GM21390 (cell line): ENCODE measurements at regions not wholly inside any gene's neighbourhood (a gene's known extent, or its start where the extent isn't known, plus 50 kb on each side); places are given as distances from the start of the nearest gene placed in this dataset.
"Not testable (repeated sequence)": the region's sequence is repeated elsewhere in the genome, so short reads cannot be mapped to it uniquely, and the experiment has no call there.

ENCODE experiments used
- ATAC-seq: cut with Tn5 transposase; IDR thresholded peaks from one replicate; pipeline ENCODE4 v1.9.1; 2021; ENCODE audit not compliant: unreplicated experiment

DNA sequence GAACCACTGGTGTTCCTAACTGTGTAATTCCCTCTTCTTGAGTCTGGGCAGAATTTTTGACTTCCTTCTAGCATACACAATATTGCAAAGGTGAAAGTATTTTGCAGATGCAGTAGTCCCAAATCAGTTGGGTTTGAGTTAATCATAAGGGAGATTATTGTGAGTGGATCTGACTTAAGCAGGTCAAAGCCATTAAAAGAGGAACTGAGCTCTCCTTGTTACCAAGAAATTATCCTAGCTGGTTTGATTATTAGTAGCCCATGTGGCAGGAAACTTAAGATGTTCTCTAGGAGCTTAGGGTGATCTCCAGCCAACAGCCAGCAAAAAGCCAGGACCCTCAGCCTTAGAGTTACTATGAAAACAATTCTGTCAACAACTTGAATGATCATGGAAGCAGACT is 221.8 kb downstream of the RPIA start:
- ATAC-seq: no peak

DNA sequence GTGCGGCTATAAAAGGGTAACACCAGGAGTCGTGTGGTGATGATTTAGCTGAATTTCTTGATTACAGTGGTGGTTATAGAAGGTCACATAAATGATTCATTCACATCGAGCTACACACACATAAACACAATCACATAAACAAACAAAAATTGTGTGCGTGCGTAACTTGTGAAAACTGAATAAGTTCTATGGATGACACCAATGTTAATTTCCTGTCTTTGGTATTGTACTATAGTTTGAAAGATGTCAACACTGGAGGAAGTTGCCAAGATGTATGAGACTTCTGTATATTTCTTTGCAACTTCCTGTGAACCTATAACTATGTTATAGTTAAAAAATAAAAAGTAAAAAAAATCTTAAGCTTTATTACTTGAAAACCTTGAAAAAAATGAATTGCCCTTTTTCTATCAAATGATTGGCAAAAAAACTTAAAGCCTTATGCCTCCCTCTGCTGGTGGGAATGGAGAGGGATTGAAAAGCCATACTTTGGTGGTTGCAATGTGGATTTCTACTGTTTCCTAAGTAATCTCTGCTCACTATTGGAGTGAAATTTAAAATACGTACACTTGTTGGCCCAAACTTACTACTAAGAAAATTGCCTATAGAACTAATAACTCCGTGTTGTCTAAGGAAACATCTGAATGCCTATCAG is 227.7 kb downstream of the RPIA start:
- ATAC-seq: no peak

DNA sequence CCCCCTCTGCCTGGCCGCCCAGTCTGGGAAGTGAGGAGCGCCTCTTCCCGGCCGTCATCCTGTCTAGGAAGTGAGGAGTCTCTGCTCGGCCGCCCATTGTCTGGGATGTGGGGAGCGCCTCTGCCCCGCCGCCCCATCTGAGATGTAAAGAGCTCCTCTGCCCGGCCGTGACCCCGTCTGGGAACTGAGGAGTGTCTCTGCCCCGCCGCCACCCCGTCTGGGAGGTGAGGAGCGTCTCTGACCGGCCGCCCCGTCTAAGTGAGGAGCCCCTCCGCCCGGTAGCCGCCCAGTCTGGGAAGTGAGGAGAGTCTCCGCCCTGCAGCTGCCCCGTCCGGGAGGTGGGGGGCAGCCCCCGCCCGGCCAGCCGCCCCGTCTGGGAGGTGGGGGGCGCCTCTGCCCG is 228.9 kb downstream of the RPIA start:
- ATAC-seq: not testable (repeated sequence)

DNA sequence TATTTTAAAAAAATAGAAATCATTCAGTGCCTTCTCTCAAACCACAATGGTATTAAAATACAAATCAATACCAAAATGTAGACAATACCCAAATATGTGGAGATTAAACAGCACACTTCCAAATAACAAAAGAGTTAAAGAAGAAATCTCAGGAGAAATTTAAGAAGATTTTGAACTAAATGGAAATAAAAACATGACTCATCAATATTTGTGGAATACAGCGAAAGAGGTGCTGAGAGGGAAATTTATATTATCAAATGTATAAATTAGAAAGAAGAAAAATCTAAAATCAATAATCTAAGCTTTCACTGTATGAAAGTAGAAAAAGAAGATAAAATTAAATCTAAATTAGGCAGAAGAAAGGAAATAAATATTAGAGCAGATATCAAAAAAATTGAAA is 233.1 kb downstream of the RPIA start:
- ATAC-seq: no peak

DNA sequence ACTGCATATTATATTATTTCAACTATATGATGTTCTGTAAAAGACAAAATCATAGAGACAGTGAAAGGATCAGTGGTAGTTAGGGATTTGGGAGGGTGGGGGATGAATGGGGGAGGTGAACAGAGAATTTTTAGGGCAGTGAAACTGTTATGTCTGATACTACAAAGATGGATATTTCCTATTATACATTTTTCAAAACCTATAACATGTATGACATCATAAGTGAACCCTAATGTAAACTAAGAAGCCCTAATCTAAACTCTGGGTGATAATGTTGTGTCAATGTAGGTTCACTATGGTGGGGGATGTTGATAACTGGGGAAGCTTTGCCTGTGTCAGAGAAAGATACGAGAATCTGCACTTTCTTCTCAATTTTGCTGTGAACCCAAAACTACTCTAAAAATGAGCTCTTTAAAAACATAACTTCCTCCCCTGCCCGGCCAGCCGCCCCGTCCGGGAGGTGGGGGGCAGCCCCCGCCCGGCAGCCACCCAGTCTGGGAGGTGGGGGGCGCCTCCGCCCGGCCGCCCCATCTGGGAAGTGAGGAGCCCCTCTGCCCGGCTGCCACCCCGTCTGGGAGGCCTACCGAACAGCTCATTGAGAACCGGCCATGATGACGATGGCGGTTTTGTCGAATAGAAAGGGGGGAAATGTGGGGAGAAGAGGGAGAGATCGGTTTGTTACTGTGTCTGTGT is 234.4 kb downstream of the RPIA start:
- ATAC-seq: no peak

DNA sequence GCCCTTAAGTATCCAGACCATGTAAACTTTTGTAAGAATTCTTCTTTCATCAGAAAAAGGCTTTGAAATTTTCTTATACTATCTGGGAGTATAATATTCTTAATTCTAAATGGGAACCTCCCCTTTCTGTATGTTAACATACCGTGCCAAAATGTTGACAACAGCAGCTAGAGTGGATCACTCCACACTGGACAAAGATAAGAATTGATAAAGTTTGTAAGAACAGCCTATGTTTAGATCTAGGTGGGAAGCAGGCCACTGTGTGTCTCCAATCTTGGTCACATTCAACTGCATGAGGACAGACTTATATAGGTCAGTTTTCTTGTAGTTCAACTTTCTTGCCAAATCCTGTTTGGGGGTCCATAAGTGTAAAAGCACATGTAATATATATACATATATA is 235.7 kb downstream of the RPIA start:
- no peak for ATAC-seq

DNA sequence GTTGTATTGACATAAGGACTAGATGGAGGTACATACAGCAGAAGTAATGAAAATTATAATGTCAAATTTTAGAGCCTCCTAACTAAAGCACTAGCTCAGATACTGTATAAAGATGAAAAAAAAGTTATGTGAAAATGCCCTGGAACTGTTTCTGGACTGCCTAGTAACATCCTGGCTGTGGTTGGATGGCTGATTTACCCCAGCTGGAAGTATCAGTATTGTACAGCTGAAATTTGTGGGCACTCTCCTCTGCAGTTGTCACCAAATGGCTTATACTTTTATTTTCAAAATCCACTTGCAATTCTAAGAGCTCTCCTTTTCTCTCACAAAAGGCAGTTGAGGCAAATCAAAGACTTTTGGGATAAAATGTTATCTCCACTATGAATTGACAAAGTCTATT is 239.2 kb downstream of the RPIA start:
- ATAC-seq: no peak

DNA sequence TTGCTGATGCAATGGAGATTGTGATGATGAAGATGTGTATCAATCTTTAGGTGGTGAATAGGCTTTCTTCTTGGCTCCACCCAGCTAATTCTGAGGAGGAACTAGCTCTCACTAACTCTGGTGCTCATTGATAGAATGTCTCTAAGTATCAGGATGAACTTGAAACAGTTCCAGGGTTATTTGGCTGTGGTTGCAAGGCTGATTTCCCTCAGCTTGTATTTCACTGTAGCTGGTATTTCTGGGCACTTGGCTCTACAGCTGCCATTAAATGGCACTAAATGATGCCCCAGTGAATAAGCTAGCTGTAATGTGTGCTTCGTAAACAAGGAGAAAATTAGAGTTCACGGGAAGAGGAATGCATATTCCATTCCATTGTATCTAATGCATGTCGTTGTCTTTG is 241.2 kb downstream of the RPIA start:
- no peak for ATAC-seq

DNA sequence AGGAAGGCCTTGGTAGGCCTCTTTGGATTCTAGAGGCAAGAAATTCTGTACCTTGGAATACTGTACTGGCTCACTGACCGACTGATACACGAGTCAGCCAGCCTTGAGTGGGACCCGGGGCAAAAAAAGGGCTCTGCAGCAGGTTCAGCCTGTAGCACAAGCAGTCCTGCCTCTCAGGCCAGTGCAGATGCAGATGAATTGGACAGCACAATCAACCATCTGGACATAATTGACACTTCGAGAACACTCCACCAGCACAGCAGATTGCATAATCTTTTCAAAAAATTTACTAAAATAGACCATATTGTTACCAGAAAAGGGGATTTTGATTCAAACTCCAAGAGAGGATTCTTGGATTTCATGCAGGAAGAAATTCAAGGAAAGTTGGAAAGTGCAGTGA is 241.6 kb downstream of the RPIA start:
- no peak for ATAC-seq

DNA sequence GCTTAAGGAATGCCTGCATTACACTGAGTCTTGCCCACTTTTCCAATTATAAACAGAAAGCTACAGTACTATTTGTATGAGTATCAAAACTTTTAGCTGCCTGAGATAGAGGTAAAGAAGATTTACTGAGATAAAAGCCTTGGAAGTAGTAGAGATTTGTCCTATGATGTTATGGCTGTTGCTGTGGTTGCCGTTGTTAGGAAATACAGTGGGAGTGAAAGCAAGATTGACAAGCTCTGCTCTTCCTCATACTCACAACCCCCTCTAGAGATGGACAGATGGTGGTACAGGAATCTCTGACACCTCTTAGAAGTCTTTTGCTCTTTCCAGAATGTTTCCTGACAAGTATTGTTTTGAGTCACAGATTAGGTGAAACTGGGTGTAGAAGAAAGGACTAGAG is 242.5 kb downstream of the RPIA start:
- no peak for ATAC-seq

DNA sequence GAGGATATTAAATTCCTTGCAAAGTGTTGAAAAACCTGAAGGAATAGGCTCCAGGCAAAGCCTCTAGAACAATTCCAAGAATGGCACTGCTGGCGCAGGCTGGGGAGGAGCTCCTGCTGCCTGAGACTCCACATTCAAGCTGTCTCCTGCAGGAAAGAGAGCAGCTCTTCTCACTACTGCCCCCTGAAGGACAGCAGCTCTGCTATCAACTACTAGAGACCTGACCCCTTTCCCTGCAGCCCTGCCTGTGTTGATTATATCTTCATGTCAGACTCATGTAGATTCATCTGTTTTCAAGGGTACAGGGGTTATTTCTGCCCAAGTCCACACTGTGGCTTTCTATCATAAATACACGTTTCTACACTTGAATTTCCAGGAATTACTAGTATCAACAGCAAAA is 249.7 kb downstream of the RPIA start:
- not testable (repeated sequence) for ATAC-seq

DNA sequence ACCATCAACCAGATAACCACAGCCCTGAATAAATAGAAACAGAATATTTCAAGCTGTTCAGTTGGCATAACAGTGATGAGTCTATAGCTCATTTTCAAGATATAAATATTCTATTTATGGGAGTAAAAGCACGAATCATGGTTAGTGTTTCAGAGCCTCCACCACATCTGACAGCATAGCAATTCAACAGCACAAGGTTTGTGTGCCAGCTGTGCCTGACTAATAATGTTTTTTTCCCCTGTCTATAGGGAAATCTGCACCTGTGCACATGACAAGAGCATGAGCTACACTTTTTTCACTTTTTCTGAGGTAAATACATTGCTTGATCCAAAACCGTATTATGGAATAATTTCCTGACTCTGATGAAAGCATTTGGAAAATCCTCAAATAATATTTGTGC is 251.3 kb downstream of the RPIA start:
- ATAC-seq: no peak

DNA sequence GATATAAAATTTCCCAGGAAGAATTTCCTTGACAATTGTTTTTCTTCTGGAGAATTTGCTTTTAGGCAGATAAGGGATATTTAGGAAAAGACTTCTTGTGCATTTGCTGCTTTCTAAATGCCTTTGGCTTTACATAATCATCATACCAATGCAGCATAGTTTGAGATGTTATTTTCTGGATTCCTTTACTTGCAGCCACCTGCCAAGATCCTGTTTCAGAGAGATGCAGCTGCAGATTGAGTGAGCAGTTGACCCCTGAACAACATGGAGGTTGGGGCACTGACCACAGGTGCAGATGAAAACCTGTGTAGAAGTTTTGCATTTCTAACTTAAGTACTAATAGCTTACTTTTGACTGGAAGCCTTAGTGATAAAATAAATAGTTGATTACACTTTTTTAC is 257.9 kb downstream of the RPIA start:
- no peak for ATAC-seq

DNA sequence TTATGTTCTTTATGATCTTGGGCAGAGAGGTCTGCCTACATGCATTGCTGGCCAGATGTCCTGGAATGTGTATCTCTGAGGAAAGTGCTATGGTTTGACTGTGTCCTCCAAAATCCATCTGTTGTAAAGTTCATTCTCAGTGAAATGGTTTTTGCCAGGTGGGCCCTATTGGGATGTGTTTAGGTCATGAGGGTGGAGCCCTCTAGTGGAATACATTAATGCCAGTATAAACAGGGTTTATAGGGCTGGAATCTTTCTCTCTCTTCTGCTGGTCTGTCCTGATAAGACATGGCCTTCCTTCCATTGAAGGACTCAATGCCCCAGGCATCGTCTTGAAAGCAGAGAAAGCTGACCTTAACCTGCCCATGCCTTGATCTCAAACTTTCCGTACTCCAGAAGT is 258.5 kb downstream of the RPIA start:
- no peak for ATAC-seq

DNA sequence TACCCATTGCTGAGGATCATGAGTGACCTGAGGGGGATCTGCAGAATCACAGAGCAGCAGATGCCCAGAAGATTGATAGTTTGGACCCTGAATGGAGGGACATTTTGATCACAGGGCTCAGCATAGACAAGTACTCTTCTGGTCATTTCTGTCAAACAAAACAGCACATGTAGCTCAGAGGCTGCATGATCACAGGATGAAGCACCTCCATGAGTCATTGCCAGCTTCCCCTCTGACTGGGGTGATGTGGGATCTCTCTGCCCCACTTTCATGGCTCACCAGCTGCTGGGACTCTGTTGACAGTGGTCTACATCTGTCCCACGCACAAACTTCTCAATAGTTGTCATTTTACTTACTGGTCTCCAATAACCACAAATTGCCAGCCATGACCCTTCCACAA is 264.1 kb downstream of the RPIA start:
- no peak for ATAC-seq

DNA sequence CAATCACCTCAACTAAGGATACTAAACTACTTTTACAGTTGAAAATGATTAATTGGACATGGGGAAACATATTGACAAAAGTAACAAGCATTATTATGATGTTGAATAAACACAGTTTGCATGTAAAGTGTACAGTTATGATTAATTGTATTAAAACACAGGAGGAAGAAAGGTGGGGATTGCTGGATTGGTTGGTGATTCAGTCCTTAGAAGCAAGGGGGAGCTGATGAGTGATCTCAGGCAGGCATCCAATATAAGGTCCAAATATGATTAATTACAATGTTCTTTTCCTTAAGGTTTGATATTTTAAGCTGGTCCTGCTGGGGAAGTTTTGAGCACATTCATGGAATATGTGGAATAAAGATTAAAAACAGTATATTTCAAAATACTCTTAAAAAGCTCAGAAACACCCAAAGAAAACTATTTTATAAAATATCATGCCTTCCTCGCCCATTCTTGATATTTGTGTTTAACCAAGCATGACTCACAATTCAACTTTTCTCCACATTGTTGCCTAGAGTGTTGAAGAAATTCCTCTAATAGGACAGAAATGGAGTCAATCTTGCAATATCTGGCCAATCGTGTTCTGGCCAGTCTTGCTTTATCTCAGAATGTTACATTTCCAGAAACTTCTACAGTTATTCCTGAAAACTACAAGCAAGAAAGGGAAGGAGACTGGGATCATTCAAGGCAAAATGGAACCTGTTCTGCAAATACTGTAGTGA is 268.2 kb downstream of the RPIA start:
- ATAC-seq: no peak

DNA sequence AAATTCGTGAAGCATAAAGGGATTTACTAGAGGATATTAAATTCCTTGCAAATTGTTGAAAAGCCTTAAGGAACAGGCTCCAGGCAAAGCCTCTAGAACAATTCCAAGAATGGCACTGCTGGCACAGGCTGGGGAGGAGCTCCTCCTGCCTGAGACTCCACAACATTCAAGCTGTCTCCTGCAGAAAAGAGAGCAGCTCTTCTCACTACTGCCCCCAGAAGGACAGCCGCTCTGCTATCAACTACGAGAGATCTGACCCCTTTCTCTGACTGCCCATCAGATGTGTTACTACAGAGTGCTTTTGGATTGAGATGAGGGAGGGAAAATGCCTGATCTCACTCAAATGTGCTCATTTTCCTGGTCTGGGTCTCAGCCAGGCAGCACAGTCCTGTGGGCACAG is 269.9 kb downstream of the RPIA start:
- ATAC-seq: not testable (repeated sequence)

DNA sequence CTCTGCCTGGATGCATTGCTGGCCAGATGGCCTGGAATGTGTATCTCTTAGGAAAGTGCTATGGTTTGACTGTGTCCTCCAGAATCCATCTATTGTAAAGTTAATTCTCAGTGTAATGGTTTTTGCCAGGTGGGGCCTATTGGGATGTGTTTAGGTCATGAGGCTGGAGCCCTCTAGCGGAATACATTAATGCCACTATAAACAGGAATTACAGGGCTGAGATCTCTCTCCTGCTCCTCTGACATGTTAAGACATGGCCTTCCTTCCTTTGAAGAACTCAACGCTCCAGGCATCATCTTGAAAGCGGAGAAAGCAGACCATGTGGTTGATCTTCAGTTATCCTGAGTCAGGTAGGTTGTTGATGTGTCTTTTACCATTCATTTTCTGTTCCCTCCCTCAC is 276.4 kb downstream of the RPIA start:
- ATAC-seq: no peak

DNA sequence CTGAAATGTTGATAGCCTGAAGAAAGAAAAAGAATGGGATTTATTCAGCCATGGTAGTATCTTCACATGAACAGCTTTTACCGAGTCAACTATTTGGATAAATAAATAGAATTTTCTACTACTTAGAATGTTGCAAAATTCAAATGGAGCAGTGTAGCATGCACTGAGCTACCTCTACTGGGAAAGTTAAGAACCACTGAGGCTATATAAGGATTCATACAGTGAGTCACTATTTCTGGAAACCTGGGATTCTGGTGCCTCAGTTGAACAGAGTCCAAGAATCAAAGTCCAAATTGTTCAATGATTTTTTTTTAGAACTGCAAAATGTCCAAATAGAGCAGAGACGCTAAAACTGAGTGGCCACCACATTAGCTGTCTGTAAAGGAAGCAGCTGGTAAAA is 286.5 kb downstream of the RPIA start:
- ATAC-seq: not testable (repeated sequence)

DNA sequence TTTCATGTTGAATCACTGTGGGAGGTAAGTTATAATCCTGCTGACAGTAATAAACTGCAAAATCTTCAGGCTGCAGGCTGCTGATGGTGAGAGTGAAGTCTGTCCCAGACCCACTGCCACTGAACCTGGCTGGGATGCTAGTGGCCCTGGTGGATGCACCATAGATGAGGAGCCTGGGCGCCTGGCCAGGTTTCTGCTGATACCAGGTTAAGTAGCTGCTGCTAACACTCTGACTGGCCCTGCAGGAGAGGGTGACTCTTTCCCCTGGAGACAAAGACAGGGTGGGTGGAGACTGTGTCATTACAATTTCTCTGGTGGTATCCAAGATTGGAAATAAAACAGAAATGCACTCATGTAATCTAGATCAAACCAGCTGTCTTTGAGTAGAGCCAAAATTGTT is 287.0 kb downstream of the RPIA start:
- not testable (repeated sequence) for ATAC-seq

DNA sequence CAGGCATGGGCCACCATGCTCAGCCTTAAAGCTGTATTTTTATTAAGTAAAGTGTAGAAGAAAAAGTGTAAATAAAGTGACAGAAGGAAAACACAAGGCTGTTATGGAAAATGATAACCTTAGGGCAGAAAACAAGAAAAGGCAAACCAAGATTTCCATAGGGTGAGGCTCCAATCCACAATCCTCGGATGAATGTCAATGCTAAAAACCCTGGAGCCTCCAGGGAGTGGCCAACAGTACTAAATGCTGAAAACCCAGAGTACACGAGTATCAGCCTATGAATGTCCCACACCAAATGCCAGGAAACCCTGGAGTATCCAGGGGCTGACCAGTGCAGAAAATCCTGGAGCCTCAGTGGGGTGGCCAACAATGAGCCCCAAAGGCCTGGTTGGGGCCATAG is 292.6 kb downstream of the RPIA start:
- ATAC-seq: not testable (repeated sequence)

DNA sequence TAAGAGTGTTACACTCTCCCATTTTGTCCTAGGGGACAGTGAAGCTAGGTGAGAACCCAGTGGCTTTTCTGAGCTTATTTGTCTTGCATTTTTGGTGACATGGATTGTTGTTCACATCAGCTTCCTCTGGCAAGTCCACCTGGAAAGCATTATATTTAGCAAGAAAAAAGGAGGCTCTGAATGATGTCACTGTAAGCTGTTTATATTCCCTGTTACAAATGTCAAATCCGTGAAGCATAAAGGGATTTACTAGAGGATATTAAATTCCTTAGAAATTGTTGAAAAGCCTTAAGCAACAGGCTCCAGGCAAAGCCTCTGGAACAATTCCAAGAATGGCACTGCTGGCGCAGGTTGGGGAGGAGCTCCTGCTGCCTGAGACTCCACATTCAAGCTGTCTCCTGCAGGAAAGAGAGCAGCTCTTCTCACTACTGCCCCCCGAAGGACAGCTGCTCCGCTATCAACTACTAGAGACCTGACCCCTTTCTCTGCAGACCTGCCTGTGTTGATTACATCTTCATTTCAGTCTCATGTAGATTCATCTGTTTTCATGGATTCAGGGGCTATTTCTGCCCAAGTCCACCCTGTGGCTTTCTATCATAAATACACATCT is 295.4 kb downstream of the RPIA start:
- not testable (repeated sequence) for ATAC-seq
